Fibroblast of lung (primary cell): ENCODE measurements at regions not wholly inside any gene's neighbourhood (a gene's known extent, or its start where the extent isn't known, plus 50 kb on each side); places are given as distances from the start of the nearest gene placed in this dataset.
"Not testable (repeated sequence)": the region's sequence is repeated elsewhere in the genome, so short reads cannot be mapped to it uniquely, and the experiment has no call there.

Experiments used
- DNase-seq, 2 donors: peaks; one replicate each; pipeline versions ENCODE4 v3.0.0 to v3.0.0-alpha.2; 2010; ENCODE audit warnings: low read depth in 2 of 2
- H2AFZ ChIP-seq: 2 replicates; pipeline ENCODE4 v1.5.1; 2012; ENCODE audit warnings: low read length, control low read depth, inconsistent platforms
- H3K27ac ChIP-seq: 2 replicates; pipeline ENCODE4 v1.5.1; 2011; ENCODE audit warnings: low read length, control low read depth; ENCODE audit not compliant: insufficient read depth
- H3K27me3 ChIP-seq: 2 replicates; pipeline ENCODE4 v1.5.1; 2011; ENCODE audit warnings: mild to moderate bottlenecking, low read length; ENCODE audit not compliant: control insufficient read depth, insufficient read depth
- H3K36me3 ChIP-seq: 2 replicates; pipeline ENCODE4 v1.5.1; 2011; ENCODE audit warnings: low read length; ENCODE audit not compliant: control insufficient read depth, insufficient read depth
- H3K4me1 ChIP-seq: 2 replicates; pipeline ENCODE4 v1.5.1; 2011; ENCODE audit warnings: low read length; ENCODE audit not compliant: control insufficient read depth, insufficient read depth; ENCODE audit errors: extremely low read depth
- H3K4me2 ChIP-seq: 2 replicates; pipeline ENCODE4 v1.5.1; 2011; ENCODE audit warnings: low read length, control low read depth; ENCODE audit not compliant: insufficient read depth; ENCODE audit errors: extremely low read depth
- H3K4me3 ChIP-seq, 4 experiments: fragments of 200-600 bp in 1 of 4; sonication (generic) in 1 of 4; replicated peaks in 1 of 4; 2 replicates each; pipeline ENCODE4 v1.5.1; 2011 to 2016; ENCODE audit warnings: low read length in 4 of 4, low read depth in 3 of 4, mild to moderate bottlenecking in 3 of 4, control low read depth in 2 of 4, inconsistent platforms in 1 of 4, mixed read lengths in 1 of 4; ENCODE audit not compliant: insufficient read depth in 1 of 4; ENCODE audit errors: control extremely low read depth in 1 of 4
- H3K79me2 ChIP-seq: 2 replicates; pipeline ENCODE4 v1.5.1; 2012; ENCODE audit warnings: mild to moderate bottlenecking, low read length, inconsistent platforms; ENCODE audit not compliant: control insufficient read depth, insufficient read depth
- H3K9ac ChIP-seq: 2 replicates; pipeline ENCODE4 v1.5.1; 2011; ENCODE audit warnings: mild to moderate bottlenecking, low read length, control low read depth; ENCODE audit not compliant: insufficient read depth
- H3K9me3 ChIP-seq: 2 replicates; pipeline ENCODE4 v1.5.1; 2012; ENCODE audit warnings: low read depth, low read length; ENCODE audit not compliant: control insufficient read depth, insufficient read depth
- H4K20me1 ChIP-seq: 2 replicates; pipeline ENCODE4 v1.5.1; 2011; ENCODE audit warnings: low read length; ENCODE audit not compliant: control insufficient read depth, insufficient read depth; ENCODE audit errors: extremely low read depth
- TF ChIP-seq, protein P1 (sequence below), 2 donors: IDR thresholded peaks in 1 of 2; conservative IDR thresholded peaks in 1 of 2; 1 replicate in 1 of 2; 2 replicates in 1 of 2; pipeline ENCODE4 v1.5.1; 2011 to 2012; ENCODE audit warnings: low read length in 2 of 2, control low read depth in 1 of 2, inconsistent platforms in 1 of 2, low read depth in 1 of 2, mild to moderate bottlenecking in 1 of 2

DNA sequence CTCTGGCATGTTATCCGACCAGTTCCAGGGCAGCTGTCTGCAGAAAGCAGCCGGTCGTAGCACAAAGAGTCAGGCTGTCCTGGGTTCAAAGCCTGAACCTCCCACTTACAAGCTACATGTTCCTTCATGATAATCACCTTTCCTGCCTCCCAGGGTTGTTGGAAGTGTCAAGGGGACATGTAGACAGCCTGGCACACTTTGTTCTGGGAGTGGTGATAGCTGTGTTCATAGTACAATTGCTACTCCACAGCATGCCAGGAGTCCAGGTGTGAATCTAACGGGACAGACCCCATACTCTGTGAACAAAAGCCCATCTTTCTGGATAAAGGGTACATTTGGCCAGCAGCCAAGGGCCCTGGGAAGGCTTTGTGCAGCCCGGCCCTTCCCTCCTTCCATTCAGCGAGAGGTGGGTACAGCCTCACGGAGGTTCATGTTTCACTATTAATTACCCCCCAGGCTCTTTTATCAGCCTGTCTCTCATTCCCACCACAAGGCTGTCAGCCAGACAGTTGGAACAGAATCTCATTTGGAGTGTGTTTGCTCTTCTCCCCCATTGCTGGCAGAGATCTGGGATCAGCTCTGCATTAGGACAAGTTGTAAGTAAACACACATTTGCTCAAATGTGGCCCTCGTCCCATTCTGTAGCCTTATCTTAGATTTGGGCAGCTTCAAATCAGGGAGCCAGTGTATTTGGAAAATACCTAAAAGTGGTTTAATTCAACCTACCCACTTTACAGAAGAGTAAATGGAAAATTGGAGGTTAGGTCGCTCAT lies 101.2 kb downstream of the PROP1 start:
- not testable (repeated sequence) for H3K79me2 ChIP-seq, H3K27me3 ChIP-seq, H3K9ac ChIP-seq, H3K27ac ChIP-seq, H3K36me3 ChIP-seq, H3K4me1 ChIP-seq, H2AFZ ChIP-seq, H3K4me3 ChIP-seq, H4K20me1 ChIP-seq, DNase-seq, H3K4me2 ChIP-seq, H3K9me3 ChIP-seq

DNA sequence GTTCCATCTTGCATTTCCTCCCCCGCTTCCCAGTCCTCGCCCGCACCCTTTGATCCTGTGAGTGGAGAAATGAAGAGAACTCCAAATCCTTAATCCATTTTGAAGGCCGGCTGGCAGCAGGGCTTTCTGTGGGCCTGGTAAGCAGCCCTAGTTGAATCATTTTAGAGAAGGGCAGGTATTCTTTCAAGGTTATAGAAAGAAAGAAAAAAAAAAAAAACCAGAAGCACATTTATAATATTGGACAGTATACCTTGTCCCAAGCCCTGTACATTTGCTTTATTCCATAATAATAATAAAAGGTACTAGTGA lies 103.7 kb downstream of the PROP1 start:
- H3K27me3 ChIP-seq, H3K9ac ChIP-seq, H3K4me2 ChIP-seq, H2AFZ ChIP-seq, H3K9me3 ChIP-seq, H3K27ac ChIP-seq, DNase-seq, H3K4me3 ChIP-seq, H3K4me1 ChIP-seq, H3K79me2 ChIP-seq, H4K20me1 ChIP-seq, H3K36me3 ChIP-seq: not testable (repeated sequence)

GRCh38 chr5:177891547-177892356 lies 104.3 kb downstream of the PROP1 start:
- not testable (repeated sequence) for DNase-seq, H3K79me2 ChIP-seq, H3K4me1 ChIP-seq, H3K9ac ChIP-seq, H3K27ac ChIP-seq, H3K4me2 ChIP-seq, H2AFZ ChIP-seq, H4K20me1 ChIP-seq, H3K27me3 ChIP-seq, H3K4me3 ChIP-seq, H3K36me3 ChIP-seq, H3K9me3 ChIP-seq
- TF ChIP-seq, protein P1, sequence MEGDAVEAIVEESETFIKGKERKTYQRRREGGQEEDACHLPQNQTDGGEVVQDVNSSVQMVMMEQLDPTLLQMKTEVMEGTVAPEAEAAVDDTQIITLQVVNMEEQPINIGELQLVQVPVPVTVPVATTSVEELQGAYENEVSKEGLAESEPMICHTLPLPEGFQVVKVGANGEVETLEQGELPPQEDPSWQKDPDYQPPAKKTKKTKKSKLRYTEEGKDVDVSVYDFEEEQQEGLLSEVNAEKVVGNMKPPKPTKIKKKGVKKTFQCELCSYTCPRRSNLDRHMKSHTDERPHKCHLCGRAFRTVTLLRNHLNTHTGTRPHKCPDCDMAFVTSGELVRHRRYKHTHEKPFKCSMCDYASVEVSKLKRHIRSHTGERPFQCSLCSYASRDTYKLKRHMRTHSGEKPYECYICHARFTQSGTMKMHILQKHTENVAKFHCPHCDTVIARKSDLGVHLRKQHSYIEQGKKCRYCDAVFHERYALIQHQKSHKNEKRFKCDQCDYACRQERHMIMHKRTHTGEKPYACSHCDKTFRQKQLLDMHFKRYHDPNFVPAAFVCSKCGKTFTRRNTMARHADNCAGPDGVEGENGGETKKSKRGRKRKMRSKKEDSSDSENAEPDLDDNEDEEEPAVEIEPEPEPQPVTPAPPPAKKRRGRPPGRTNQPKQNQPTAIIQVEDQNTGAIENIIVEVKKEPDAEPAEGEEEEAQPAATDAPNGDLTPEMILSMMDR (conservative IDR thresholded peaks at IDR 0.05 in 1 of 2, IDR thresholded peaks at IDR 0.05 in 1 of 2; ENCODE audit: low read depth in 1 of 2, low read length in 2 of 2), result peak; percentile 9 to 18

DNA sequence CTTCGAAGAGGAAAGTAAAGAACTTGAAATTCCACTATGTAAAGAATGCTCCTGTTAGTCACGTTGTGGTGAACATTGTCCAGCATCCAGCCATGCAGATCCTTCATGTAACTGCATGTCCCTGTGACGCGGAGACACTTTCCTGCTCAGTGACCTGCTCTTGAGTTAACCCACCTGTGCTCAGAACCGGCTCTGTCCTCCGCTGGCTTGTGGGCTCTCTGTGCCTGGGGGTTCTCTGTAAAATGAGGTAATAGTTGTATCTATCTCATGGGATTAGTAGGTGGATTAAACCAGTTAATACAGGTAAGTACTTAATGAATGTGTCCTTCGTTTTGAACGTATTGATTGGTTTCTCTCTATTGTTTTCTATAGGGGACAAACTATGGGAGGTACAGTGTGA lies 100.6 kb upstream of the FAM153A start:
- H3K9me3 ChIP-seq, H3K36me3 ChIP-seq, H3K27me3 ChIP-seq, H3K27ac ChIP-seq, H3K9ac ChIP-seq, H3K79me2 ChIP-seq, H4K20me1 ChIP-seq, H3K4me3 ChIP-seq, H3K4me2 ChIP-seq, H2AFZ ChIP-seq, H3K4me1 ChIP-seq, DNase-seq: not testable (repeated sequence)

- not testable (repeated sequence) for H3K9ac ChIP-seq, H3K4me2 ChIP-seq, H3K9me3 ChIP-seq, H3K79me2 ChIP-seq, H3K27ac ChIP-seq, H3K36me3 ChIP-seq, H3K4me1 ChIP-seq, H3K27me3 ChIP-seq, H4K20me1 ChIP-seq, H2AFZ ChIP-seq
- peak overlapping the region in 2 of 4 experiments; percentile 40 to 54 for H3K4me3 ChIP-seq
- peak in 1 of 2 donors; percentile 2 for DNase-seq
Measured at GRCh38 chr5:177875900-177876238, 93.2 kb upstream of the FAM153A start.
